Inferior parietal cortex (tissue), 1 donor: ENCODE measurements at regions not wholly inside any gene's neighbourhood (a gene's known extent, or its start where the extent isn't known, plus 50 kb on each side); places are given as distances from the start of the nearest gene placed in this dataset.
"Not testable (repeated sequence)": the region's sequence is repeated elsewhere in the genome, so short reads cannot be mapped to it uniquely, and the experiment has no call there.

Source experiments
- DNase-seq: peaks from one replicate; pipeline ENCODE4 v3.0.0-alpha.2; 2016; ENCODE audit errors: extremely low spot score

DNA sequence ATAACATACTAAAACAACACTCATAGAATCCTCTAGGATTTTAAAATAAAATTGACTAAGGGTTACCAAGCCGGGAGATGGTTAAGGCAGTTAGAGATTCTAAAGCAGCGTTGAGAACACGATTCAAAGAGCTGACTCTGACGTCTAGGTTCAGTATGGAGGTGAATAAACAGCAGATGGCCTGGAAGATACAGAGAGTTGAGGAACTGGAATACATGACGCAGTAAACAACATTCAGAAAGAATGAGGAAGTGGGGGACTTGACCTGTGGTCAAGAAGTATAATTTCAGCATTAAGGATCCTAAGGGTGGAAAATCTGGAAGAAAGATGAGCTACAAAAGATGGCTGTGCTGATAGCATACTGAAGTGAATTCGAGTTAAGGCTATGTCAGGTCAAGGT, 172.5 kb upstream of the NBPF9 start:
- DNase-seq = not testable (repeated sequence)

DNA sequence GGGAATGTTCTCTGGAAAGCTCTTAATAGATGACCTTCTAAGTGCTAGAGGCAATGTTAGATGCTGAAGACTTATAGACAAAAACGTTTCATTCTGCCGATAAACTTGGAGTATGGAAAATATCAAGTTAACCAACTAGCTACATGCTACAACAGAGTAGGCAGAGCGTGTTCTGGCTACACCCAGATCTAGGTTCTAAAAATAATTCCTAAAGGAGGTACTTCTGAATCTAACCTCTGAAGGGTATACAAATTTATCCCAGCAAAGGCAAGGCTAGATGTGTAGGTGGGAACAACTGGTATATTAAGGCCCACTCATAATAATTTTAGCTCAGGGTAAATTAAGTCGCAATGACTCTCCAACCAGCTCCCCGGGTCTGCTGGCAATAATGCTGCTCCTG, 173.1 kb upstream of the NBPF9 start:
- not testable (repeated sequence) for DNase-seq

DNA sequence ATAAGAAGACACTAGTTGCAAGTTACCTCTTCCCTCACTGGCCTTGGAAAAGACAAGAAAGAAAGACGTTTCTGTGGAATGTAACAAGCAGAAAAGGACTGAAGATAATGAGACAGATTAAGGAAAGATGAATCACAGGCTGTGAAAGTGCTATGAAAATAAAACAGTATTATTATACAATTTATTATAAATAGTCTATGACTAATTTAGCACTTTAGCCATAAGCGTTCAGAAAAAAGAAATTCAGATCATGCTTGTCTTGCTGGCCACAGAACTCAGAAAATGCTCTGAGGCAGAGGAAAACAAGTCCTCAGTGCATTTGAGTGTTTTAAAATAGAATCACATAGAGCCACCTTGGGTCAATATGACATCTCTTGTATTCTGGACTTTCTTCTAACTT, 174.8 kb upstream of the NBPF9 start:
- DNase-seq = not testable (repeated sequence)

DNA sequence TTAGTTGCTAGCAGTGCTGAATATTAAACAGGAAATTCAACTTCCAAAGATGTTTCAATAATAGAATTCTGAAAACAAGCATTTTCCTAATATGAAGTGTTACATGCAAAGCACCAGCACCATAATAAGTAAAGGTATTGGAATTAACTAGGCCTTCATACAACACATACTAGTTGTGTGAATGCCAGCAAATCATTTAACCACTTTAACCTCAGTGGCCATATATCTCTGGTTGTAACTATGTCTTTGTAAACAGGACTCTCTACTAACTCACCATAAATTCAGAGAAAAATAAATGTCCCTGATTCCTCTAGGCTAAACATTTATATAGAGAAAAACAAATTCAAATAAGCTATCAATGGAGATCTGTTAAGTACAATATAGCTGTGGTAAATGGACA, 175.7 kb upstream of the NBPF9 start:
- not testable (repeated sequence) for DNase-seq

DNA sequence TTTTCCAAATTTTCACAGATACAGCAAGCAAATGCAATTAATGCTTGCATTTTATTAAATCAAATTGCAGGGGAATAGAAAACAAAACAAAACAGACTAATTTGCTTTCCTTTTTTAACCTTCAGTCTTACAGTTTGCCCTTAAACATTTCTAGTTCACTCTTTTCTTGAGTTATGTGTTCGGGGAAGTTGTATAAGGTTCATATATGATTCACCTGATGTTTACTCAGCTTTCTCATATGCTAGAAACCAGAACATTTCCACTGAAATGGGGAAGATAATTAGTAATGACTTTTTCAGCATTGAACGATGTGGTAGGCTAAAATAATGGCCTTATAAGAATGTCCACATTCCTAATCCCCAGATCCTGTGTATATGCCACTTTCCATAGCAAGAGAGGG, 176.2 kb upstream of the NBPF9 start:
- DNase-seq = not testable (repeated sequence)

DNA sequence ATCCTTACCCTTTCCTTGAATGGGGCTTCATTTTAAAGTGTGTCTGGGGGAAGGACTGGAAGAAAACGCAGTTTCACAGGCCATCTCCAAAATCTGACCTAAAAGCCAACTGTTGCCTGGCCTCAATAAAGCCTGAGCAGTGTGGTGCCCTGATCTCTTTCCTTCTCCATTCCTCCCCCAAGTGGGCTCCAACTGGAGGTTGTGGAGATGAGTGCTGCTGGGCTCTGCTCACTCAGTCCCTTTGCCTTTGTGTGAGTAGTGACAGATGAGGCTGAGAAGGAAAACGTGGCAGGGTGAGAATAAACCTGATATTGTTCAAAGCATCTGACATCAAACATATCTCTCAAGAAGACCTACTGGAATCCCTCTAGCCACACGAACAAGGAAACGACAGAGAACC, 181.4 kb upstream of the NBPF9 start:
- DNase-seq = not testable (repeated sequence)

DNA sequence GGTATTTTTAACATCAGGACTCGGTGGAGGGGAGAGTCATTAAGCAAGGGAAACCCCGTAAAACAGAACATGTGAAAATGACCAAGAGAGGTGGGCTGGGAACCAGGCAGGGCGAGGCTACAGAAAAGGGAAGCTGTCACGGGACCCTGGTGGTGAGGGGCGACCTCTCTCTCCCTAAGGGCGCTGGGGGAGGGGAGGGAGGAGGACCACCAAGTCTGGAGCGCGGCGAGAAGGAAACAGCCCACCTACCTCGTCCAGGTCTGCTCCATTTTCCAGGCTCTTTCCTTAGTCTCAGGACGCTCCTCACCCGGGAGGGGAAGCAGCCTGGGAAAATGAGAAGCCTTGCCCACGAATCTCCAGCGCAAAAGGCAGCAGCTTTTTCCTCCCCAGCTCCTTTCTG, 181.9 kb upstream of the NBPF9 start:
- DNase-seq = not testable (repeated sequence)

DNA sequence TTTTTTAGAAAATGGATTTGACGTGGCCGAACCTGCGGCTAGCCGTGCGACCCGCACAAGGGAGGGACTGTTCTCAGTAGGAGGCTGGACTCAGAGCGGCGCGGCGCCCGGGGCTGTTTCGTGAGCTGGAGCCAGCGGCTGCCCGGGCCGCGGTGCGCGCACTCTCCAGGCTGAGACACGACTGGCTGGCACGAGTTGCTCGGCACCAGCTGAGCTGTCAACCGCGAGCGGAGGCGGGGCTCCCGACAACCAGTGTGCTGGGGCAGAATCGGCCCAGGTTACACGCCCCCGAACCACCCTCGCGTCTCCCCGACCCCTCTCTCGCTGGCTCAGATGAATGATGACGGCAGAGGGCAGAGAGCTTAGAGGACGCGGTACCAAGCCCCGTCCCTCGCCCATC, 182.3 kb upstream of the NBPF9 start:
- not testable (repeated sequence) for DNase-seq

DNA sequence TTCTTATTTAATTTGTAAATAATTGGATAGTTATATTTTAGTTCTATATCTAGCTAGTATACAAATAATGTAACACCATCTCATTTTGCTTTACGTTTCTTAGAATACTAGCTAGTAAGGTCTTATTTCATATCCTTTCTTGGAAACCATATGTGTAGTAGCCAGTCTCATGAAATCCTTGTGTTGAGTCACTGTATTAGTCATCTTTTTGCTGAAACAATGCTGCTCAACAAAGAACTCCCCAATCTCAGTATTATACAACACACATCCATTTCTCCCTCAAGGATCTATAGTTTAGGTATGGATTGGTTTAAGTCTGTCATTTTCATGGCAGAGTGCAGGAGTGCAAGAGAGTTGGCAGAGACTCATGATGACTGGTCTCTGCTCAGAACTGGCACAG, 185.2 kb upstream of the NBPF9 start:
- not testable (repeated sequence) for DNase-seq

DNA sequence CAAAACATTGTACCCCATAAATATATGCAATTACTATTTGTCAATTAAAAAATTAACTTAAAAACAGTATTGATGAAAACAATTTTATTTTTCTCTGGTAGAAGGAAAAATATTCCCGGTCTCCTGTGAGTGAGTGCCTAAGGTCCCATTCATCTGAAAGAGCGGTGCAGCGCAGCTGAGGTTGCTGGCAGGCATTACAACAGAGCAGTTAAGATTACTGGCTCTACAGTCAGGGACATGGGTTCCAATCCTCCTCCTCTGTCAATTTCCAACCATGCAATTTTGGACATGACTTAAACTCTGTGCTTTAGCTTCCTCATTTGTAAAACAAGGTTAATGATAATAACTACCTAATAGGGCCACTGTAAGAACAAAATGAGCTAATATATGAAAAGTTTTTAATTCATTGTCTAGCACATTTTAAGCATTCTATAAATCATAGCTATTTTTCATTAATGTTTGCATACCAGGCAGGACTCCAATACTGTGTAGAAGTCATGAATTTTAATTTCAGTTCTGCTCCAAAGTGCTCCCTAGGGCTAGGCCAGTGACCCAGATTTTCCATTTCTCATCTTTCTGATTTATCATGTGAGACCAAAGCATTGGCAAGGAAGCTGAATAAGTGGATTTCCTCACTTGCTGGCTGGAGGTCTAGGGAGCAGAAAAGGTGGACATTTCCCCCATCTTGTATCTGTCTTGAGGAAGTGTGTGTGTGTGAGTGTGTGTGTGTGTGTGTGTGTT, 174.2 kb upstream of the NBPF19 start:
- not testable (repeated sequence) for DNase-seq

DNA sequence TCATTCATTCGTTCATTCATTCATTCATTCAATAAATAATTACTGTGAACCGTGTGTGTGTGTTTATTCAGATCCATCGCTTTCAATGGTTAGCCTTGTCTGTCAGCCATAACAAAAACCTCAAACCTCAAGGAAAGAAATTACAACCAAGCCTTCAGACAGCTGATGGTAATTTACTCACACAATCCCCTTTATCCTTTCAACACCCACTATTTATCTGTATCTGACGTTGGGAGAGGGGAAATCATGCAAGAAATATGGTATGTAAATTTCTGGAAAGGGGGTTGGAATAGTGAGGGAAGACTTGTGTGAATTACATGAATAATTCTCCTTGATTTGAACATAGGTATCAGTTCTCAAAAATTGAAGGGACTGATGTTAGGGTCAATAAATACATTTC, 173.6 kb upstream of the NBPF19 start:
- DNase-seq = not testable (repeated sequence)

DNA sequence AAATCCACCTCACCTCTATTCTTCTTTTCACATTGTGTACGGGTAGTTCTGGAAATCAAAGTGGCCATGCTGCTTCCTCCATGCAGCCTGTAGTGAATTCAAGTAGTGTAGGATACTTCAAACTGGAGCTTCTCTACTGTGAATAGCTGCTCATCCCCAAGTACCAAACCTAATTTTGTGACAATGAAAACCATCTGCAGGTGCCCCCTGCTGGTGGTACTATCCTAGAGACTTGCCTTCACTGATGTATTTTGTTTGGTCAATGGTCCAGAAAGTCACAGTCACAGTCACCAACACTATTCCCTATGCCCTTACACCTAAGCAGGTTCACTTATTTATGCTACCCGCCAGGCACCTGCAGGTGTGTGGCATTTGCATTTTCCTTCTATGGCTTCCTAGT, 170.0 kb upstream of the NBPF19 start:
- not testable (repeated sequence) for DNase-seq

DNA sequence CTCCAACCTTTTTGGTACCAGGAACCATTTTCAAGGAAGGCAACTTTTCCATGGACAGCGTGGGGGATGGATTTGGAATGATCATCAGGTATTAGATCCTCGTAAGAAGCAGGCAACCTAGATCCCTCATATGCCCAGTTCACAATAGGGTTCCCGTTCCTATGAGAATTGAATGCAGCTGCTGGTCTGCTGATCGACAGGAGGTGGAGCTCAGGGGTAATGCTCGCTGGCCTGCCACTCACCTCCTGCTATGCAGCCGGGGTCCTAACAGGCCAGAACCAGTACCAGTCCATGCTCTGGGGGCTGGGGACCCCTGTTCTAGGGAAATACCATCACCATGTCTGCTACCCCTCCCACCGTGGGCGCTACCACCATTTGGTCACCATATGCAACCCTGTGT, 167.2 kb upstream of the NBPF19 start:
- not testable (repeated sequence) for DNase-seq

DNA sequence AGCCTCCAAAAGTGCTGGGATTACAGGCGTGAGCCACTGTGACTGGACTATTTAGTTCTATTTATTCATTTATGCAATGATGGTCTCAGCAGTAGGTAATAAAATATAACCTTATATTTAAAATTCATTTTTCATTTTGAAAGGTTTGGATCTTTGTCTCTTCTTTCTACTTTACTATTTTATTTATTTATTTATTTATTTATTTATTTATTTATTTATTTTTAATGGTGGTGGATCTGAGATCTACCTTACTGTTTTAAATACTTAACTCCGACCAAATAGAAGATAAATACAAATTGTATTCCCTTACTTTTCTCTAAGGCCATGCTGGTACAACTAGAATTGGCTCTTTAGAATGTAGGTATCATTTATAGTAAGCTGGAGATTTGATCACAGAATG, 159.9 kb upstream of the NBPF19 start:
- DNase-seq = not testable (repeated sequence)

DNA sequence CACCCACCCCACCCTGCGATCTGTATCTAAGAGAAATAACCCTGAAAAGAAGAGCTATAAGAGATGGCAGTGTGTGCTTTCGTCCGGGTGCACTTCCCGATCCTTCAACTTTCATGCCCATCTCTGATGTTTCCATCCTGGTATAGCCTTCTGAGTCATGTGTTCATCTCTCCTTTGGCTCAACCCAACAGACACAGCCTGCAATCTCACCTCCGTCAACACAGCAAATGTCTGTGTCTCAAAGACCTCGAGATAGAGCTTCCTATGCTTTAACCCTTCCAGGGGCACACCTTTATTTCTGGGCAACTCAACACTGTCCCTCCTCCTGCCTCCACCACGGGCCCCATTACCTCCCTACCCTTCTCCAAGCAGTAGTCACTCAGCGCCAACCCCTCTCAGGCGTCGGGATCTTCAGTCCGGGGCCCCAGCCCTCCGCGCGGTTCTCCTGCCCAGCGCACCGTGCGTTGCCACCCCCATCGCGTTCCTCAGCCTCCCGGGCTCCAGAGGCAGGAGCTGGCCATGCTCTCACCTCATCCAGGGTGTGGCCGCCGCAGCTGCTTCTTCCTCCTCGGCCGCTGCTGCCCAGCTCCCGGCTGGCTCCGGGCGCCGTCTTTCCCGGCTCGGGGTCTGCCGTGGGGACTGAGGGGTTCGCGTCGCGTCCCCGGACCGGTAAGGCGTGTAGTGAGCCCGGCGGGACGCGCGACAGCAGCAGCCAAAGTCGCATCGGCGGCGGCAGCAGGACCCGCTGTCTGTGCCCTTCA, 153.7 kb upstream of the NBPF19 start:
- not testable (repeated sequence) for DNase-seq

DNA sequence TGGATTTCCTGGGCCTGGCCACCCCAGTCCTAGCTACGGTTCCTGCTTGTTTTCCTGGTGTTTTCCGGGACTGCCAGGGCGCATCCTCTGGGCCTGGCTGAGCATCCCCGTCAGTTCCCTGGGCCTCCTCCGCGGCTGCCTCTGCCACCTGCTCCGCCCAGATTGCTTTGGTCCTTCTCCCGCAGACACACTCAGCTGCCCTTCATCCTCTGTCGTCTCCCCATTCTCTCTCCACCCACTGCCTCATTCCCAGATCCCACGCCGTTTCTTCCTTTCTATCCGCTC, 153.2 kb upstream of the NBPF19 start:
- not testable (repeated sequence) for DNase-seq

DNA sequence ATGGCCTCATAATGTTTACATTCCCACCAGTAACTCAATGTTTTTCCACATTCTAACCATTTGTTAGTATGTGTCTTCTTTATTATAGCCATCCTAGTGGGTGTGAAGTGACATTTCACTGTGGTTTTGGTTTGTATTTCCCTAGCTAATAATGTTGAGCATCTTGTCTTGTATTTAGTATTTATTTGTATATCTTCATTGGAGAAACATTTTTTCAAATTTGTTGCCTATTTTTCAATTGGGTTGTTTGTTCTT, 144.8 kb upstream of the NBPF19 start:
- DNase-seq = not testable (repeated sequence)

DNA sequence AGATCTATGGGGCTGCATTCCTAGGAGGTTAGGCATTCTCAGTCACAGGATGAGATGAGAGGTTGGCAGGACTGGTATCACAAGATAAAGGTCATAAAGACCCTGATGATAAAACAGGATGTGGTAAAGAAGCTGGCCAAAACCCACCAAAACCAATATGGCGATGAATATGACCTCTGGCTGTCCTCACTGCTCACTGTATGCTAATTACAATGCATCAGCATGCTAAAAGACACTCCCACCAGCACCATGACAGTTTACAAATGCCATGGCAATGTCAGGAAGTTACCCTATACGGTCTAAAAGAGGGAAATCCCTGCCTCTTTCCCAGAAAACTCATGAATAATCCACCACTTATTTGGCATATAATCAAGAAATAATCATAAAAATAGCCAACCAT, 138.8 kb upstream of the NBPF19 start:
- DNase-seq = not testable (repeated sequence)

DNA sequence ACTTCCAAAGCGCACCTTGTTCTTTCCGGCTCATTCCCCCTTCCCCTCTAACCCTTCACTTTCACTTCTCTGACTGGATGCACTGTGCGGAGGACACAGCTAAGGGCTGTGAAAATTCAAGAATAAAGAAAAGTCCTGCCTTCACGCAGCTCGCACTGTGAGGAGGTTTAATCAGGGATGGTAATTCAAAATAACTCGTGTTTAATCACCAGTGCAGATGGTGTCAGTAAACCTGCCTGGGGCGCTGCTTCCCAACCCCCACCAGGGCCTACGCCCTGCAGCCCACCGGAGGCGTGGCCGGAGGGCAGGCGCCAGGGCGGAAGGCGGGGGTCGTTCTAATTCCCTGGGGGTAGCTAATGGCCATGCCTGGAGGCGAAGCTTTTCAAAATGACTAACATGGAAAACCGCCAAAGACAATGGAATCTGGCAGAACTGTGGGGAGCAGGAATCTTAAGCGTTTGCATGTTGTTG, 136.6 kb upstream of the NBPF19 start:
- not testable (repeated sequence) for DNase-seq

DNA sequence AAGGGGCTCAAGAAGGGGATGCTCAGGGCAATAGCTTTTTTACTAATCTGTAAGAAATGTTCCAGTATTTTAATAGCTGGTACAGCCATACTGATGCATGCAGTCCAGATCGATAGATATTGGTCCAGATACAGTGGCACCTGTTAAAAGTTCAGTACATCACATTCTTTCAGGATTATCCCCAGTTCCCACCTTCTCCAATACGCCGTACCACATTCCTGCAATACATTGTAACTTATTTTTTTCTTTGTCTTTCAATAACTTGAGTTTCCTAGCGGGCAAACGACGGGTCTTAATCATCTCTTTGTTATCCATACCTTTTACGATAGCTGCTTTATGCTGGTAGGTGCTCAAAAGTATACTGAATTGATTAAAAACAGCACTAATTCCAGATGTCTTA, 136.1 kb upstream of the NBPF19 start:
- not testable (repeated sequence) for DNase-seq

DNA sequence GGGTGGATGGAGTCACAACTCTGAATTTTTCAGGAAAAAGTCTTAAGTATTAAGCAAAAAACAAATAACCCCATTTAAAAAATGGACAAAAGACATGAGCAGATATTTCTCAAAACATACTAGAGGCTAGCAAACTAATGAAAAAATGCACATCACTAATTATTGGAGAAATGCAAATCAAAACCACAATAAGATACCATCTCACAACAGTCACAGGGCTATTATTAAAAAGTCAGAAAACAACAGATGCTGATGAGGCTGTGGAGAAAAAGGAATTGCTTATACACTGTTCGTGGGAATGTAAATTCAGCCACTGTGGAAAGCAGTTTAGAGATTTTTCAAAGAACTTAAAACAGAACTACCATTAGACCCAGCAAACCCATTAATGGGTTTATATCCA, 125.4 kb upstream of the NBPF19 start:
- DNase-seq = not testable (repeated sequence)

DNA sequence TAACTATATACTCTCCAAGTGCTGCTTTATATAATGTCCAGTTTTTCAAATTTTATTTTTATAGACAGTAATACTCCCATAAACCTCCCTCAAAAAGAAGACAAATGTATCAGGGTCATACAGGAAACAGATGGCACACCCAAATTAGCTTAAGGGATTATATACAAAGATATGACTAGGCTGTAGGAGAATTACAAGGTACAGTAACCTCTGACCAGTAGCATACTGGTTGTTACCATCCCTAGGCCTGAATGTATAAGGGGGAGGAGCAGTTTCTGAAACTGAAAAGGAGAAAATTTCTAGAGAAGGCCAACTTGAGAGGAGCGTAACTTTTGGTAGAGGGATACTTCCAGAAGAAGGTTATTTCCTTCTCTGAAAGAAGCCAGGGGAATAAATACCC, 122.6 kb upstream of the NBPF19 start:
- DNase-seq = not testable (repeated sequence)

DNA sequence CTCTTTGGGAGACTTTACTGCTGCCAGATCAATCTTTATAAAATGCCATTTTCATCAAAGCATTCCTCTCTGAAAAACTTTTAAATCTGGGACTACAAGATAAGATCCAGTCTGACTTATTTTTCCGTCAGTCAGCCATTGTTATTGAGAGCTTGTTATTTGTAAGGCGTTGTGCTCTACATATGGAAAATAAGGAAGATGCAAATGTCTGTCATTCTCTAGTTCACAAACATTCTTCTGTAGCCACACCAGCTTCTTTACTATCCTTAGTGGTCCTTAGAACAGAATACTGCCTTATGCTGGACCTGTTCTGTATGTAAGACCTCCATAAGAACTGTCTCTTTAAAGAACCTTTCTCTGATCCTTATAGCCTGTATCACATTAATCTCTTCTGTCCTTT, 120.3 kb upstream of the NBPF19 start:
- DNase-seq = not testable (repeated sequence)
